GM23248 (cell line): ENCODE measurements at regions not wholly inside any gene's neighbourhood (a gene's known extent, or its start where the extent isn't known, plus 50 kb on each side); places are given as distances from the start of the nearest gene placed in this dataset.

Experiments
- DNase-seq: peaks from one replicate; pipeline ENCODE4 v3.0.0-alpha.2; 2015
- H2AFZ ChIP-seq: fragments of 200-600 bp; sonication (generic); 2 replicates; pipeline ENCODE4 v1.6.1; 2016; ENCODE audit warnings: antibody characterized with exemption
- H3F3A ChIP-seq: fragments of 200-600 bp; sonication (generic); 2 replicates; pipeline ENCODE4 v1.6.1; 2016; ENCODE audit warnings: mild to moderate bottlenecking, antibody characterized with exemption, mixed run types; ENCODE audit not compliant: insufficient read depth
- H3K27ac ChIP-seq: fragments of 200-600 bp; sonication (generic); 2 replicates; pipeline ENCODE4 v1.5.1; 2016; ENCODE audit warnings: mild to moderate bottlenecking
- H3K27me3 ChIP-seq: fragments of 200-600 bp; sonication (generic); replicated peaks from 2 replicates; pipeline ENCODE4 v1.6.1; 2016; ENCODE audit warnings: mild to moderate bottlenecking; ENCODE audit not compliant: insufficient read depth
- H3K36me3 ChIP-seq: fragments of 200-600 bp; sonication (generic); 2 replicates; pipeline ENCODE4 v1.6.1; 2016; ENCODE audit warnings: low read depth, mild to moderate bottlenecking
- H3K4me1 ChIP-seq: fragments of 200-600 bp; sonication (generic); 2 replicates; pipeline ENCODE4 v1.6.1; 2016; ENCODE audit warnings: mild to moderate bottlenecking; ENCODE audit not compliant: insufficient read depth
- H3K4me2 ChIP-seq: fragments of 200-600 bp; sonication (generic); one replicate; pipeline ENCODE4 v1.6.1; 2016; ENCODE audit warnings: mild to moderate bottlenecking; ENCODE audit not compliant: unreplicated experiment
- H3K4me3 ChIP-seq: fragments of 200-600 bp; sonication (generic); 2 replicates; pipeline ENCODE4 v1.5.1; 2016; ENCODE audit warnings: mild to moderate bottlenecking
- H3K79me2 ChIP-seq: fragments of 200-600 bp; sonication (generic); 2 replicates; pipeline ENCODE4 v1.6.1; 2016; ENCODE audit warnings: mild to moderate bottlenecking; ENCODE audit not compliant: insufficient read depth
- H3K9ac ChIP-seq: fragments of 200-600 bp; sonication (generic); 2 replicates; pipeline ENCODE4 v1.6.1; 2016; ENCODE audit warnings: mild to moderate bottlenecking
- H3K9me2 ChIP-seq: fragments of 200-600 bp; sonication (generic); 2 replicates; pipeline ENCODE4 v1.6.1; 2016; ENCODE audit warnings: mixed run types, mild to moderate bottlenecking, moderate library complexity; ENCODE audit not compliant: insufficient read depth
- H3K9me3 ChIP-seq: fragments of 200-600 bp; sonication (generic); one replicate; pipeline ENCODE4 v1.6.1; 2017; ENCODE audit warnings: low read depth
- H4K20me1 ChIP-seq: fragments of 200-600 bp; sonication (generic); 2 replicates; pipeline ENCODE4 v1.6.0; 2016; ENCODE audit not compliant: insufficient read depth
- EZH2 ChIP-seq: fragments of 200-600 bp; sonication (generic); IDR thresholded peaks from 2 replicates; pipeline ENCODE4 v1.6.1; 2018; ENCODE audit warnings: antibody characterized with exemption, mild to moderate bottlenecking; ENCODE audit not compliant: insufficient read depth, poor library complexity, severe bottlenecking
- EZH2phosphoT487 ChIP-seq: fragments of 200-600 bp; sonication (generic); IDR thresholded peaks from 2 replicates; pipeline ENCODE4 v1.6.1; 2018; ENCODE audit warnings: antibody characterized with exemption, moderate library complexity, mild to moderate bottlenecking, low read depth; ENCODE audit not compliant: insufficient read depth
- WGBS, 2 experiments: methylation state at CpG; one replicate each; pipeline ENCODE4 v1.1.6; 2015 to 2017; ENCODE audit warnings: low lambda C conversion rate in 2 of 2, low coverage in 1 of 2; ENCODE audit errors: missing lambda C conversion rate in 2 of 2; 5-methylcytosine and 5-hydroxymethylcytosine counted together
- in situ Hi-C: fragments of 300-500 bp; cut with MboI; formaldehyde crosslinking; loops from 2 replicates; pipeline ENCODE4 v1.15.0; 2020

DNA sequence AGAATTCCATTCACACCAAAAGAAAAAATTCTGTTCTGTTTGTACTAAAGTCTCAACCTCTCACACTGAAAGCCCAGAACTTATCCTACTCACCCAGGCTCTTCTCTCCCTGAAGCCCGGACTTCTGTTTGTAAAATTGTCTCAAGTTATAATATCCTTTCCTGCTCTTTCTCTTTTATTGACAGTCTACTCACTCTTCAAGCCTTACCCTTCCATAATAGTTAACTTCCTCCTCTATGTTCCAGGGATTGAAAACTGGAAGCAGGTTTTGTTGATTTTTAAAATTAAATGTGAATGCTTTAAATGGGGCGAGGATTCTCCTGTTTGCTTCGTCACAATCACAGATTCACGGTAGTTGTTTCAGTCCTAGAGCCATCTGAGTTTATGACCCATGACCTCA, 51.7 kb upstream of the CCDC112 start:
- DNase-seq: no peak
- Histone ChIP-seq H3F3A (peaks cover 33% of the 10 kb centered on the region), H3K27ac (no peak overlapping the region), H3K9me2 (no peaks in the 10 kb centered on the region), H3K4me2 (no peak overlapping the region), H3K9ac (no peak overlapping the region), H2AFZ (no peak overlapping the region), H3K9me3 (no peaks in the 10 kb centered on the region), H3K36me3 (no peaks in the 10 kb centered on the region), H3K79me2 (no peaks in the 10 kb centered on the region), H3K4me3 (no peak overlapping the region), H3K4me1 (peaks cover 37% of the 10 kb centered on the region), H3K27me3 (no peaks in the 10 kb centered on the region), H4K20me1 (no peaks in the 10 kb centered on the region)
- in situ Hi-C loops: no loop called here
- 91 to 96% methylated on average over 4 of the region's 4 CpGs for WGBS, 2 experiments
- TF ChIP-seq EZH2phosphoT487 (no peak), EZH2 (no peak)
